GM18868 (cell line): ENCODE measurements at regions not wholly inside any gene's neighbourhood (a gene's known extent, or its start where the extent isn't known, plus 50 kb on each side); places are given as distances from the start of the nearest gene placed in this dataset.

ENCODE experiments used
- ATAC-seq: cut with Tn5 transposase; IDR thresholded peaks from one replicate; pipeline ENCODE4 v1.9.1; 2021; ENCODE audit warnings: mild to moderate bottlenecking, moderate library complexity; ENCODE audit not compliant: unreplicated experiment

- ATAC-seq: no peak
Observed at GRCh38 chr9:27864644-27865438, 291.6 kb upstream of the C9orf72 start.

GRCh38 chr9:27866741-27867140 is 293.5 kb upstream of the C9orf72 start:
- no peak for ATAC-seq

- ATAC-seq: no peak
Observed at GRCh38 chr9:27870404-27870803, 297.1 kb upstream of the C9orf72 start.

GRCh38 chr9:27880156-27880555 is 306.9 kb upstream of the C9orf72 start:
- ATAC-seq: no peak

GRCh38 chr9:27880635-27881034 is 307.4 kb upstream of the C9orf72 start:
- ATAC-seq: no peak

- peak; percentile 100 for ATAC-seq
Observed at GRCh38 chr9:27888661-27889295, 315.5 kb upstream of the C9orf72 start.

GRCh38 chr9:27924502-27924901 is 351.2 kb upstream of the C9orf72 start:
- ATAC-seq: no peak

- no peak for ATAC-seq
Observed at GRCh38 chr9:27925815-27926214, 352.5 kb upstream of the C9orf72 start.

- ATAC-seq: no peak
Observed at GRCh38 chr9:27929841-27930240, 356.6 kb upstream of the C9orf72 start.

- no peak for ATAC-seq
Observed at GRCh38 chr9:27933210-27934025, 360.1 kb upstream of the C9orf72 start.

GRCh38 chr9:27934471-27934870 is 361.2 kb upstream of the C9orf72 start:
- ATAC-seq: no peak

- no peak for ATAC-seq
Observed at GRCh38 chr9:27939186-27939585, 365.9 kb upstream of the C9orf72 start.

- no peak for ATAC-seq
Observed at GRCh38 chr9:27940535-27940934, 367.3 kb upstream of the C9orf72 start.

- no peak for ATAC-seq
Observed at GRCh38 chr9:27943501-27943900, 370.2 kb upstream of the C9orf72 start.

- ATAC-seq: no peak
Observed at GRCh38 chr9:27945386-27945785, 372.1 kb upstream of the C9orf72 start.

- ATAC-seq: no peak
Observed at GRCh38 chr9:27950382-27950781, 377.1 kb upstream of the C9orf72 start.

GRCh38 chr9:27954858-27955257 is 381.6 kb upstream of the C9orf72 start:
- ATAC-seq: no peak

- ATAC-seq: no peak
Observed at GRCh38 chr9:27963836-27964235, 390.6 kb upstream of the C9orf72 start.

- ATAC-seq: no peak
Observed at GRCh38 chr9:27967210-27967609, 393.9 kb upstream of the C9orf72 start.

GRCh38 chr9:27977931-27978330 is 404.6 kb upstream of the C9orf72 start:
- no peak for ATAC-seq

GRCh38 chr9:27985714-27986113 is 412.4 kb upstream of the C9orf72 start:
- no peak for ATAC-seq

GRCh38 chr9:27990524-27990923 is 417.2 kb upstream of the C9orf72 start:
- ATAC-seq: peak; percentile 98
